ENCODE measurements at regions not wholly inside any gene's neighbourhood (a gene's known extent, or its start where the extent isn't known, plus 50 kb on each side); places are given as distances from the start of the nearest gene placed in this dataset.

DNA sequence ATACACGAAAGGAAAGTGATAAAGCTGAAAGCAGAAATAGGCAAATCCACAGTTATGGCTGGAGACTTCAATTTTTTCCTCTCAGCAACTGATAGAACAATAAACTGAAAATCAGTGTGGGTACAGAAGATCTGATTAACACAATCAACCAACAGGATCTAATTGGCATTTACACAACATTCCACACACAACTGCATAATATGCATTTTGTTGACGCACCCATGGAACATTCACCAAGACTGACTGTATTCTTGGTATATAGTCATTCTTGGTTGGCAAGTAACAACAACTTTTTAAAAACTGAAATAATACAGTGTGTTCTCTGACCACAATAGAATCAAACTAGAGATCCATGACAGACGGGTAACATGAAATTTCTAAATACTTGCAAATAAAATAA is 218.7 kb upstream of the S1PR3 start:
- DNase-seq, result no peak

DNA sequence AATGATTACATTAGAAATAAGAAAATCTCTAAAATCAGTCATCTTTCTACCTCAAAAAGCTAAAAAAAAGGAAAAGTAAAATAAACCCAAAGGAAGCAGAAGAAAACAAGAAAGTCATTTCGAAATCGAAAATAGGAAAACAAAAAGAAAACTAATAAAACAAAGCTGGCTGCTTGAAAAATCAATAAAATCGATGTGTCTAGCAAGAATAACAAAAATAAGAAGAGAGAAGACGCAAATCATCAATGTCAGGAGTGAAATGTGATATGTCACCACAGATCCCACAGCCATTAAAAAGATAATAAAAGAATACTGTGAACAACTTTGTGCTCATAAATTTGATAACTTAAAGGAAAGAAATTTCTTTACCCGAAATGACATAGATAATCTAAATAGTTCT is 218.1 kb upstream of the S1PR3 start:
- no peak for DNase-seq

DNA sequence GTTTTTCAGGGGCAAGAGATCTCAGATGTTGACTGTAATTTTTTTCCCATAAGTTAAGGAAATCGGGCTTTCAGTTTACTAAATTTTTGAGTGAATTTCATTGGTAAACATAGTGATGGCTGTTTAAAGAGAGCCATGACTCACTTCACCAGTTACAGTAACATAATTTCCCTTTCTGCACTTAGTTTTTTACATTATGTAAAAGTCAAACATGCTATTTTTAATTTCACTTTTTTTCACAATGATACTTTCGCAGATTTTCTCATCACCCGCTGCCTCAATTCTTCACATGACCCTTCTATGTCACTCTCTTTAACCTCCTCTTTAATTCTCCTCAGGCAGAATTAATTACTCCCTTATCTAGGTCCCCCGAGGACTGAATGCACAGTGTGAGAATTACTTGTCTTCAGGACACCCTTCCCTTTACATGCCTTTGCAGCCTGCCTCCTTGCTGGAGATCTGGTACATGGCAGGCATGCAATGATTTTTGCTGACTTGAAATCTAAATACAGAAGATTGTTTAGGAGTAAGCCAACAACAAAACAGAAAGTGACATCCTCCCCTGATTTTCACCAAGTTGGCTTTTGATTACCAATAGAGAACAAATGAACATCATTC is 217.5 kb upstream of the S1PR3 start:
- no peak for DNase-seq

DNA sequence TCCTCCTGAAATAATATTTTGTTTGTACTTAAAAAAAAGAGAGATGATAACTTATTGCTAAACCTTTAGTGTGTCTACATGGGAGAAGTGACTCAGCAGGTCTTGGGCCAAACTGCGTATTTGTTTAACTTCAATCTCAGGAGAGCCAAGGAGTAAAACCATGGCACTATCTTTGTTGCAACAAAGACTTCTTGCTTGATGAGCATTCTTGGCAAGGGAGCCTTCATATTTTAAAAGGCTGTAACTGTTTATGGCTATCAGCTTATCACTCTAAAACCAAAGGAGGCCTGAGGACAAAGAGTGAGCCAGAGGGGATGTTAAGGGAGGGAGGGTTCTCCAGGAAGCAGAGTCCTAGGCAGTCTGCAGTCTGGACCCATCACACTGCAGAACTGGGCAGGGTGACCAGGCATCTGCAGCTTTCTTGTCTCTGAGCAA is 216.2 kb upstream of the S1PR3 start:
- no peak for DNase-seq

DNA sequence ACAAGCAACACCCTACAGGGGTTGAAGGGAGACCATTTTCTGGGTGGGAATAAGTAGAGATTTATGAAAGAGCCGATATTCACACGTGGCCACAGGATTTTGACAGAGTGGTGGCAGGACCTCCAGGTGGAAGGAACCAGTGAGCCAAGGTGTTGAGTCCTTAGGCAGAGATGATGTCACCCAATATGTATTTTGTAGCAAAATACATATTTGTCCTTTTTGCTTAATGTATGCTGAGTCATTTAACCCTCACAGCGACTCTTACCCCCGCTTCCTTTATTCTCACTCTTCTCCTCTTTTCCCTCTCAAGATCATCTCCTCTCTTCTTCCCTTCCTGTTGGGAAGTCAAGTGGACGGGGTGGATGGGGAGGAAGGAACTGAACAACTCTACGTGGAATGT is 215.7 kb upstream of the S1PR3 start:
- DNase-seq, result no peak

DNA sequence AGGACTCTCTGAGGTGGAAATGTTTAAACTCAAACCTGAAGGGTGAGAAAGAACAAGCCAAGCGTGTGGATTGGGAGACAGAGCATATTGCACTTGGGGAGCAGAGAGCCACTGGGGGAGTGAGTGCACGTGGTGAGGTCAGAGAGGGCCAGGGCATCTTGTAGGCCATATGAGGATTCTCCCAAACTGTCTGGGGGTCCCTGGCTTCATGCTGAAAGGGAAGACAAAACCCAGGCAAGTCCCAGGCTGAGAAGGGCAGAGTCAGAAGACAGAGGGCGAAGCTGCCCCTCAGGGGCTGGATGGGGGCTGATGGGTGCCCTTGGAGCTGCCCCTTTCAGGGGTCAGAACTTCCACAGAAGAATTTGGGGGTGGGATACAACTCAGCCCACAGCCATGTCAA is 215.3 kb upstream of the S1PR3 start:
- no peak for DNase-seq

DNA sequence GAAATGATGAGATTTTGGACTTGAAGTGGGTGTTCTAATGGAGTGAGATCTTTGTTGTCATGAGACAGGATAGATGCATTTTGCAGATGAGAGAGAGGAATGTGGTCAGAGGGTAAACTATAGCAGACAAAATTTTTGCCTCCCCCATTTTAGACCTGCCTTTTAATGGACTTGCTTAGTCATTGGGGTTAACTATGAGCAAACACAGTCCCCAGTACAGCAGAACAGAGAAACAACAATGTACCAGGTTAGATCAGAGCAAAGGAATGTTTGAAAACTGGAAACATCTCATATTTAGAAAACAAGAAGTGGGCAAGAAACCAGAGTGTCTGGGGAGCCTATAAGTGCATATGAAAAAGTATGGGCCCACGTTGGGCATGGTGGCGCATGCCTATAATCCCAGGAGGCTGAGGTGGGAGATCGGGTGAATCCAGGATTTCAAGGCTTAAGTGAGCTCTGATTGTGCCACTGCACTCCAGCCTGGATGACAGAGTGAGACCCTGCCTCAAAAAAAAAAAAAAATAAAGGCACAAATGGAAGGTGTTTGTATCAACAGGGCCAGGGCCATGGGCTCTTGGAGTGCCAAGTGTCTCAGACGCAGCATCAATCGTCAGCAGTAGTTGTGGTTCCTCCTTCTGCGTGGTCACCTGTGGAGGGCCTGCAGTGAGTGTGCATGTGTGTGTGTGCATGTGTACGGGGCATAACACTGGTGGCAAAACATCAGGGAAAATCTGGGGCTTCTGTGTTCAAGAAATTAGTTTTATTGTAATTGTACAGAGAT is 214.4 kb upstream of the S1PR3 start:
- no peak for DNase-seq

DNA sequence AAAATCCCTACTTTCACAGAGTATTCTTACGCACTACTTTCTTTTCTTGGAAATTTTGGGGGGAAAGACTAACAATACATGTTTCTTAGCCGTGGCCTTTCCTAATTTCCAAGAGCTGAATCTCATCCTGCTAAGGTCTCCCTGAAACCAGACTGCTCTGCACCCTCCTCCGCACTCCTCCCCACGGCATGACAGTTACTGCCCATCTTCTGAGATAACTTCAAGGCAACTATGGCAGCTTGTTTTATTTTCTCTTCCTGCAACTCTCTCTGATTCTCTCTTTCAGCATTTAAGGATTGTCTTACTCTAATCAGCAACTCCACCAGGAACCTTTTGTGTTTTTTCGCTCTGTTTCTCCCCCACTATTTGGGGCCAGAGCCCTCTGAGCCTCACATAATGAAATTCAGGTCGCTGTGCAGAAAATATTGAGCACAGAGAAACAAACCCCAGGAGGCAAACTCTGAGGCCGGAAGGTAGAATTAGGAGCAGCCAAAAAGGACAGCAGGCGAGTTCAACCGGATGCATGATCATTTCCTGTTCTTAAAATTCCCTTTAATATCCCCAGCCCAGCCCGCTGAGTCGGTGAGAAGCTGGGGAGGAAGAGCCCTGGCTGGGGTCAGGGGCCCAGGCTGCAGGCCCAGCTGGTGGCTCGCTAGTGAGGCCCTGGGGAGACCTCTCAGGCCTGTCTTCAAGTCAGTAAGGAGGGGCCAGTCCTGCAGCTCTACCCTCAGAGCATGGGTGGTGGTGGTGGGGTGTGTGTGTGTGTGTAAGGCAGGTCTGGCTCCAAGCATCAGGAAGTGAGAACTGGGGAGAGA is 213.6 kb upstream of the S1PR3 start:
- peak; percentile 83 for DNase-seq

DNA sequence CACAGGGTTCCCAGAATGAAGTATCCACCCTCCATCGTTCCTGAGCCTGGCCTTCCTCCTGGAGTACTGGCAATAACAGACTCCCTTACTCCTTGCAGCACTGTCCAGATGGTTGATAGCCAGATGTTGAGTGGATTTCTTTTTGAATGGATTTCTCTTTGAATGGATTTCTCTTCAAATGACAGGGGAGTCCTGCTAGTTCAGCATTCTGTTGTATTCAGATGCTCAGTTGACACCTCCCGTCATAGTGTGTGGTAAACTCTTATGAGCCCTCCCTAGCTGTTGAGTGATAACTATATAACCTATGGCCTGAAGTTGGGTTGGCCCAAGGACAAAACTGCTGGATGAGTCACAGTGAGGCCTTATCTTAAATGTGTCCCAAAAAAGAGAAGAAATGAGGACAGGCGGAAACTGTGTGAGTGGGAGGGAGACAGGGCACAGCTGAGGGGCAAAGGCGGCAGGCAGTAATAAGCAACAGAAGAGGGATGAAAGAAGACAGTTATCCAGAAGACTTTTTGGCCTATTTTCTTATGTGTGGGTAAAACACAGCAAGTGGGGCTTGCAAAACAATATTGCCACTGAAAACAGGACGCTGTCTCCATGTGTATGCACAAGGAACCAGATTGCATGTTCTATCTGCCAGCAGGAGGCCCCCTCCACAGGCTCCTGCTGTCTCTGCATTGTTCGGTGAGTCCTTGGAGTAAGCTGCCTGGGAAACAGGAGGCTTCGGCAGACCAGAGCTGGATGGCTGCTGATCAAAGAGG is 209.5 kb upstream of the S1PR3 start:
- peak; percentile 44 for DNase-seq

DNA sequence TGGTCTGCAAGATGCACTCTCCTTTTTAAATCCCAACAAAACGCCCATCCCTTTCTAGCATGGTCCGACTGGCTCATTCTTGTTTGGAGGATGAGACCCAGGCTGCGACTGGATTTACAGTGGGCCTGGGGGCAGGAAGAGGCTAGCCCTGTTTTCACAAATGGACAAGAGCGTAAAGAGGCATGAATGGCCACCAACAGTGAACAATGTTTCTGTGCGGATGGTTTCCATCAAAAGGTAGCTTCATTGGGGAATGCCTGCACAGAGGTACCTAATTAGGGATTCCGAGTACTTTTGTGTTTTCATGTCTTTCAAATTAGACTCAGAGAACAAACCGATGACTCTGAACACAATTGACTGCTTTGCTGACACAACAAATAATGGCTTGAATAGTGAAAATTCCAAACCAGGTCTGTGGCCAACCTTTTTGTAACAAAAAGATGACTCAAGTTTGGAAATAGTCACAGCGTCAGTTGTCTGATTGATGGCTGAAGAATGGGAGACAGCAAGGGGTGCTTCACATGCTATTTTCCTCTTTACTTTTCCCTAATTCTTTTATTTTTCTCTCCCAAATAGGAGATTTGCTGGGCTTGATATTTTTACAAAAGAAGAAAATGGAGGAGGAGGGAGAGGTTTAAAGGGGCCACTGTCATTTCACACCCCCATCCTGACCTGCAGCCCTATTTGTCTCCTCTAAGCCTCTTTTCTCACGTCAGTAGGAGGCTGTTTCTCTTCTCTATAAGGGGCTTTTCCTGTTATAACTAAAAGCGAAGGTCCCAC is 208.1 kb upstream of the S1PR3 start:
- DNase-seq, result no peak

DNA sequence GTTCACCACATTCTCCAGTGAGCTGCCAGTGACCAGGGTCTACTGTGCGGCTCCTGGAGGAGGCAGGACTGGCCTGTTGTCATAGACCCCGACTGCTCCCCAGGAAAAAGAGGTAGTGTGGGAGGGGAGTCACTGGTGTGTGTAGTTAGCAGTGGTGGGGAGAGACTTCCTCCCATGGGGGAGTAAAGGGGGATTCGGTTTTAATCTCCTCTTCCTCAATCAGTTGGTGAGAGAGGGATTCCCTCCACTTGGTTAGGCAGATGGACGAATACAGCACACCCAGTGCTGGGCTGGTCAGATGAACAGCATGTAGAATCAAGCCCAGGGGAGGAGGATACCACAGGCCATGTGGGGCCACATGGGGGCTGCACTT is 207.6 kb upstream of the S1PR3 start:
- no peak for DNase-seq

DNA sequence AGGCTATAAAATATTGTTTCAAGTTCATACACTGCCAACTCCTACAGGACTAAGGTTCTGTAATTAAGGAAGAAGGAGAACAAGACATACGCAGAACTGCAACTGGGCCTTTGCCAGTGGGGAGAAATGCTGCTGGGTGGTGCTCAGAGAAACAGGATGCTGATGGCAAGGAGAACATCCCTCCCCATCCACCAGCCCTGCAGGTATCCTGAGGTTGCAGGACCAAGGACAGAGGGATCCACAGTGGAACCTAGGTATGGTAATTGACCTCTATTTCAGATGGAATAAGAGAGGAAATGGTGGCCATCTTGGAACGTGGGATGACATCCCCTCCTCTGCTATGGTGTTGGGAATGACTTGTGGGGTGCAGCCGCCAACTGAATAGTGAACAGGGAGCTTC is 206.3 kb upstream of the S1PR3 start:
- DNase-seq, result no peak

DNA sequence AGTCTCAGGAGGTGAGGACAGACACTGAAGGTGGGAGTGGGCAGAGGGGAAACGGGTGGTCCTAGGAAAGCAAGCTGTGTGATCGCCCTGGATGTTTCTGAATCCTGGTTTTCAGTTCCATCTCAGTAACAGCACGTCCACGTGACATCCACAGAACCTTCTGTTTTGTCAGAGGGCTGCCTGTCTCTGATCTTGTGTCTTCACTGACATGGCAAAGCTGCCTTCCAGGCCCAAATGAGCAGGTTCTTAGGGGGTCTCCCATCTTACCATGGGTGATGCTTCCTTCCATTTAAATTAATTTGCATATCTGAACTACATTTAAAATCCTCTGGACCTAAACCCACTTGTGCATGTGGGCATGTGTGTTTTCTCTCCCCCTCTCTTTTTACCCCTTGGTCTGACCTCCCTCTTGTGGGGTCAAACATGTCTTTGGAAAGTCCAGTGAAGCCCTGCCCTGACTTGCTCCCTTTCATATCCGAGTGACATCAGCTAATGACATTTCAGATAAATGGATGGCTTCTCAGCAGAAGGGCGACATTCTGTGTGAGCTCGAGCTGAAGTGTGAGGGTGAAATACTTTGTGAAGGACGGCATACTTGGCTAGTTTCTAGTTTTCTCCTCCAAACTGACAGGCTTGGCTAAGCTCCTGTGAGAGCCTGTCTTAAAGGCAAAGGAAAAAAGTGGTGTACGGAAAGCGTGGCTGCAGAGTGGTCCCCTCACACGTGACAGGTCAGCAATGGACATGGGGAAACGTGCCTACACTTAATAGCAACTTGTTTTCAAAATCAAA is 204.8 kb upstream of the S1PR3 start:
- no peak for DNase-seq

DNA sequence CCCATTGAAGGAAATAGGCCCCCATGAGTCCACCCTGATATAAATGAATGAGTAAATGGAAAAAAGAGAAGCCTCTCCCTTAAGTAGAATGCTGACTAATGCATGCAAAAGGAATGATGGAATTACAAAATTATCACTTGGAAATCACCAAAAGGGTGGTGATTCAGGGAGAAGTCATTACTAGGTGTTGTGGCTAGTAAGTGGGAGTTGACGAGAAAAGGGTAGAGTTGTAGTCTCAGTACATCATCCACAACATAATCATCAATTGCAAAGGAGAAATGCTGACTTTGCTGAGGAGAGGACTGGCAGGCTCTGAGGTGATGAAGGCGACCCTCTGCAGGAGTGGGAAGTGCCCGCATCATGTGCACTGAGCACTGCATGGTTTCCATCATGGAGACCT is 201.5 kb upstream of the S1PR3 start:
- no peak for DNase-seq

DNA sequence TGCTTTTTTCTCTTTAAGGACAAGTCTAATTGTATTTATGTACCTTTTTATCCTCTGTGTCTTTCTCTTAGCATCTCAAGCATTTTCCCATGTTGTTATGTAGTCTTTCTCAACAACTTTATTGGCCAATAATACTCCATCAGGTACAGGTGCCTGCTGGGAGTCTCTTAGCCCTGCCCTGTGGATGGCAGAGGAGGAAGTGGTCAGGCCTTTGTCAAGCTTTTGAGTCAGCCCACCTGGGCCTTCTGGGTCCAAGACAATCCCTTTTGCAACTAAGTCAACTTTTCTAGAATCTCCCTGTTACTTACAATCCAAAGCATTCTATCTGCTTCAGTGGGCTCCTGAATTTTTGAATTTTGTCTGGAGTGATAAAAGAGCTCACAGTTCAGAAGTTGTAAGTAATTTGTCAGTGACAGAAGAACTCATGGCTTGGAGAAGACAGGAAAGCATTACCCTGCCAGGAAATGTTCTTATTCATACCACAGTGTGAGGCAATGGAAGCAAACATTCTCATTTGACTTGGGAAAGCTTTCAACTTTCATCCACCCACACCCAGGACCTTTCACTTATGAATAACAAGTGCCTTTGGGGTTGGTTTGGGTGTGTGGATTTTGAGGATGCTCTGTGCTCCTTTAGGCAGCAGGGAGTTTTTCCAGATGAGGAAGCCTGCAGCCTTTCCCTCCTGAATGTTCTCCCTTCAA is 200.0 kb upstream of the S1PR3 start:
- DNase-seq, result no peak

DNA sequence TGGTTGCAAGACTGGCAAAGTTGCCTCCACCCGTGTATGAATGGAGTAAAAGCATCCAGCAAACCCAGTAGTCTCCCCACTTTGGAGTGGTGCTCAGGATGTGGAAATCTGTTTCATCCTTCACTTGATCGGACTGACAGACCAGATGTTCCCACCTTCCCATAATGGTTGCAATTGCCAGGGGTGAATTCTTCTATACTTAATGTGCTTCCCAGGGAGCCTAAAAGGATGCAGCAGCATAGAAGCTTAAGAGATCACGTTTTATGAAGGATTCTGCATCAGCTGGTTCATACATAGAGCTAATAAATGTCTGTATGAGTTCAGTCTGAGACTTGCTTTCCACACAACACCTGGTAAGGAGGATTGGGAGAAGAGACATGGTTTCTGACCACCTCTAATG is 198.8 kb upstream of the S1PR3 start:
- DNase-seq, result no peak

DNA sequence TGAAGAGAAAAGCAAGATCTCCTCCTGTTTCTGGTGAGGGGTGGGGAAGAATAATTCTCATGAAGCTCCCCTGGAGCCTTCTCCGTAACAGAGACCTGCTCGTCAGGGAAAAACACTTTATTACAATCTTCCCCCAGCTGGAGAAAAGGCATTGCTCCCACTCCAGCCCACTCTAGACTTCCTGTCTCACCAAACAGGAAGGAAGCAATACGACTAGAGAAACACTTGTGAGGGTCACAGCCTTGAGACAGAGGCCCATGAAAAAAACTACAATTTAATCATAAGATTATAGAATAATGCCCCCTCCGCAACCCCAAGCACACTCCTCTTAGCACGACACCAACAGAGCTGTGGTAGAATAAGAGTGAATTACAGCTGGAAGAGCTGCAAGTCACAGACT is 197.2 kb upstream of the S1PR3 start:
- no peak for DNase-seq

DNA sequence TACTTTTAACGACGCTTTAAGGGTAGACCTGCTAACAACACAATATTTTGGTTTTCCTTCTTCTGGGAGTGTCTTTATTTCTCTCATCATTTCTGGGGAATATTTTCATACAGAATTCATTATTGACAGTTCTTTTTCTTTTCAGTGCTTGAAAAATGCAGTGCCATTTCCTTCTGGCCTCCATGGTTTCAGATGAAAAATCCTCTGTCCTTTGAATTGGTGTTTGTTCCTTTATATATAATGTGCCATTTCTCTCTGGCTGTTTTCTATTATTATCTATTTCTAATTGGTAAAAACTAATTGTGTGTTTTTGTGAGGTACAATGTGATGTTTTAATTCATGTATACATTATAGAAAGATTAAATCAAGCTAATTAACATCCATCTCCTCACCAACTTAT is 194.3 kb upstream of the S1PR3 start:
- no peak for DNase-seq

DNA sequence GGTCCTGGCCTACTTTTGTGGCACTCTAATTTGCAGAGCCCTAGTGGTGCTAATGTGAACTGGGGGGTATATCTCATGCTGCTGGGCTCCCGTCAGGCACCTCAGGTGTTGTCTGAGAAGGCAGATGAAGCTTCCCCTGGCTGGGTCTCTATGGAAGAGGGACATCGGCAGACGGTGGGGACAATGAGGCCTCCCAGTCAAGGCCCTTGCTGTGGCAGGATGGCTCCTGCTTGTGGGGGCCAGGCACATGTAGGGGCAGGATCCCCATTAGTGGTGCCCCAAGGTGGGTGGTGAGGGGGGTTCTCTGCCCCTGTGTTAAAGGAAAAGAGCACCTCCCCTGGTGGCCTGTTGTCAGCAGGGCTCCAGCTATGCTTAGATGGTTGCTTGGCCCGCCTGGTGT is 192.8 kb upstream of the S1PR3 start:
- DNase-seq, result no peak

DNA sequence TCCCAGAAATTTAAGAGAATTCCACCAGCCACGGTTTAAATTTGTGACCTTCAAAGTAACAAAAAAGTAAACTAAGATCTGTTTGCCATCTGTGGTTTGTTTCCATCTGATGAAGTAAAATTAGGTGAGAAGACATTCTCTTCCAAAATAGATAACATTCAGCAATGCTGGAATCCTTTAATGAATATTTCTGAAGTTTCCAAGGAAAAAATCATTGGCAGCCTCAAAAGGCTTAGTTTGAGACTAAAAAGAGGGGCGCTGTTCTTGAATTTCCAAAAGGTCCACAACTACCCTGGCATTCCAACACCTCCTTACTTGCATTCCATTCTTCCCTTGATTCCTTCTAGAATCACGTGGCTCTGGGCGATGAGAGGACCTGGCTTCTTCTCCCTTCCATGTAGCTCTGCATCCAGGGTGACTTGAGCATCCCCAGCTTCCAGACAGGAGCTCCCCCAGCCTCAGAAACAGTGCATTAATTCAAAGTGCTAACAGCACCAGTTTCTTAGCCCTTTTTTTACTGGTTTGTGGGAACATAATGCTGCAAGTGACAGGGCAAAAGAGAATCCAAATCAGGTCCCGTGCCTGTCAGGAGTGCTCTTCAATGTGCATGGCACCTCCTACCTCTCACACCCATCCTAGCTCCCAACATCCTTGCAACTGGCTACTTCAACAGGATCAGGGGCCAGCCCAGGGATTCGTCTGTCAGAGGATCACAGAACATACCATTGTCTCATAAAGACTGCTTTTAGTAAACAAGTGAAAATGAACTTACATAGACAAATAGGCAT is 191.5 kb upstream of the S1PR3 start:
- no peak for DNase-seq

Measured in right hindlimb (tissue), 1 donor.